Activated CD8-positive, alpha-beta memory T cell treated with anti-CD3 and anti-CD28 coated beads, Interleukin-2, amount 10 ng/mL, durations not matched to agents 7 days and 5 days (primary cell): ENCODE measurements at regions not wholly inside any gene's neighbourhood (a gene's known extent, or its start where the extent isn't known, plus 50 kb on each side); places are given as distances from the start of the nearest gene placed in this dataset.

Experiments
- ATAC-seq: fragments of 150-1000 bp; cut with Tn5 transposase; one replicate; pipeline ENCODE4 v1.10.0; 2021; ENCODE audit warnings: moderate library complexity
- CTCF ChIA-PET: fragments of 350-600 bp; sonication (Branson Sonifier 250); formaldehyde crosslinking; loops from one replicate; lab custom pipeline; 2021; ENCODE audit warnings: antibody characterized with exemption; lab: Charles Lee
- DNase-seq: peaks from one replicate; pipeline ENCODE4 v3.0.0-alpha.2; 2020
- H3K27ac Mint-ChIP-seq: one replicate; pipeline ENCODE4 v1.8.0; 2021; ENCODE audit warnings: mild to moderate bottlenecking, mixed read lengths
- H3K27me3 Mint-ChIP-seq: one replicate; pipeline ENCODE4 v1.8.0; 2021; ENCODE audit warnings: mixed read lengths
- H3K36me3 Mint-ChIP-seq: one replicate; pipeline ENCODE4 v1.8.0; 2021; ENCODE audit warnings: mild to moderate bottlenecking, mixed read lengths
- H3K4me1 Mint-ChIP-seq: one replicate; pipeline ENCODE4 v1.8.0; 2021; ENCODE audit warnings: mixed read lengths
- H3K4me3 Mint-ChIP-seq: one replicate; pipeline ENCODE4 v1.8.0; 2021; ENCODE audit warnings: mild to moderate bottlenecking, moderate library complexity, mixed read lengths
- H3K9me3 Mint-ChIP-seq: one replicate; pipeline ENCODE4 v1.8.0; 2022; ENCODE audit warnings: low read depth, mixed read lengths

DNA sequence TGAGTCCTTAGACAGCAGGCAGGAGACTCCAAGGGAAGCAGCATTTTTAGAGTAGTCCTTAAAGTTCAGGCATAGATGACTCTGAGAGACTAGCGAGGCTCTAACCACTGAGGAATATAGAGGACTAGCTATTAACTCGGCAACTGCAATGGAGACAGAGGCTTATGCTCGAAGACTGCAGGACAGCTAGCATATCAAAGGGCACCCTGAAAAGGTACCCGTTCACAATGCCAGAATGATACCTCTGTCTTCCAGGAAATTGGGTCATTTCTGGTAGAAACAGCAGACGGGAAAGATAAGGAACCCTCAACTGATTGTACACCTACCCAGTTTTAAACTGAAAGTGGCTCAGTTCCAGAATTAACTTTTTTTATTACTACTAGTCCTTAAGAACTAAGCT lies 1204.0 kb upstream of the ZEB2 start:
- H3K27ac Mint-ChIP-seq, result no peak overlapping the region
- H3K36me3 Mint-ChIP-seq, result no peaks in the 10 kb centered on the region
- H3K4me1 Mint-ChIP-seq, result no peaks in the 10 kb centered on the region
- no peaks in the 10 kb centered on the region for H3K27me3 Mint-ChIP-seq
- peaks cover 3% of the 10 kb centered on the region for H3K9me3 Mint-ChIP-seq
- H3K4me3 Mint-ChIP-seq, result no peak overlapping the region
- CTCF ChIA-PET, result no interaction called here
- no peak for DNase-seq
- ATAC-seq, result no peak

DNA sequence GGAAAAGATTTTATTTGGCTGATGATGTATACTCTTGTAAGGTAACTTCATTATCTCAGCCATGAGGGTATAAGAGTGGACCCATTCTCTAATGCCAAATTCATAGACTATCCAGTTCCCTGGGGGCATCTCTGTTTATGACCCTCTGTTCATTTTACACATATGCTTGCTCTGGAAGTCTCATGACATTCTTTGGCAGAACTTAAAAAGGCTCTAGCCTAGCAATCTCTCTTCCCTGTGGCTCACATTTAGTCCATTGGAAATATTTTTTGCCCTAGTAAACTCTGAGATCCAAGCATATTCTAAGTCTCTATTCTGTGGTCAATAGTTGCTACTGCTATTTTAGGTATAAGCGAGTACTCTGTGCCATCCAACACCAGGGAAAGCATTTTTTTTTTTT lies 1201.8 kb upstream of the ZEB2 start:
- Mint-ChIP-seq H3K4me1 (no peaks in the 10 kb centered on the region), H3K36me3 (no peaks in the 10 kb centered on the region), H3K27ac (no peak overlapping the region), H3K9me3 (no peaks in the 10 kb centered on the region), H3K27me3 (no peaks in the 10 kb centered on the region), H3K4me3 (no peak overlapping the region)
- DNase-seq (no peak), ATAC-seq (no peak)
- CTCF ChIA-PET, result no interaction called here

DNA sequence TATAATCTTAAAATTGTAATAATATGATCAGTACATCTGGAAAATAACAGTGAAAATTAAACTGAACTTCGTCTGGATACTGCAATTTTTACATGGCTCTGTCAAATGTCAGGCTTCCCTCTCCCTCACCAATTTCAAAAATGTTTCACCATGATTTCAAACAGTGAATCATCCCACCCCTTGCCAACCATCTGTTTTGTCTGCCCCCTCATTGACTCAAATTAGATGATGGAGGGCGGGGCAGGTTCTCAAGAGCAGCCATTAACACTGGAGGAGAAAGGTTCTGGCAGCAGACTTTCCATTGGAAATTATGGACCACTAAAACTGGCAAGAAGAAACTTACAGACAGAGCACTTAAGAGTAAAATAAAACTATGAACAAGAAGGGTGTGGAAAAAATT lies 1195.7 kb upstream of the ZEB2 start:
- no peaks in the 10 kb centered on the region for H3K9me3 Mint-ChIP-seq
- no peaks in the 10 kb centered on the region for H3K27me3 Mint-ChIP-seq
- no peaks in the 10 kb centered on the region for H3K4me1 Mint-ChIP-seq
- H3K4me3 Mint-ChIP-seq, result no peak overlapping the region
- H3K36me3 Mint-ChIP-seq, result no peaks in the 10 kb centered on the region
- CTCF ChIA-PET, result no interaction called here
- no peak overlapping the region for H3K27ac Mint-ChIP-seq
- ATAC-seq (no peak), DNase-seq (no peak)

DNA sequence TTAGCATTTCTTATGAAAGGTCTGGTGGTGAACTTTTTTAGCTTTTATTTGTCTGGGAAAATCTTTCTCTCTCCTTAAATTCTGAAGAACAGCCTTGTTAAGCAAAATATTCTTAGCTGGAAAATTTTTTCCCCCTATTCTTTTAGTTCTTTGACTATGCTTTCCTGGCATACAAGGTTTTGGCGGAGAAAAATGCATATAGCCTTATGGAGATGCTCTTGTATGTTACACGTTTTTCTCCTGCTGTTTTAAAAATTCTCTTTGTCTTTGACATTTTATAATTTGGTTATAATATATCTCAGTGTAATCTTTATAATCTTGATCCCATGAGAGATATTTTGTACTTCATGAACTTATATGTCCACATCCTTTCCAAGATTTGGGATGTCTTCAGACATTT lies 1190.4 kb upstream of the ZEB2 start:
- ATAC-seq (no peak), DNase-seq (no peak)
- no peaks in the 10 kb centered on the region for H3K36me3 Mint-ChIP-seq
- CTCF ChIA-PET, result no interaction called here
- H3K27ac Mint-ChIP-seq, result no peak overlapping the region
- H3K4me1 Mint-ChIP-seq, result no peaks in the 10 kb centered on the region
- no peak overlapping the region for H3K4me3 Mint-ChIP-seq
- no peaks in the 10 kb centered on the region for H3K9me3 Mint-ChIP-seq
- H3K27me3 Mint-ChIP-seq, result no peaks in the 10 kb centered on the region

DNA sequence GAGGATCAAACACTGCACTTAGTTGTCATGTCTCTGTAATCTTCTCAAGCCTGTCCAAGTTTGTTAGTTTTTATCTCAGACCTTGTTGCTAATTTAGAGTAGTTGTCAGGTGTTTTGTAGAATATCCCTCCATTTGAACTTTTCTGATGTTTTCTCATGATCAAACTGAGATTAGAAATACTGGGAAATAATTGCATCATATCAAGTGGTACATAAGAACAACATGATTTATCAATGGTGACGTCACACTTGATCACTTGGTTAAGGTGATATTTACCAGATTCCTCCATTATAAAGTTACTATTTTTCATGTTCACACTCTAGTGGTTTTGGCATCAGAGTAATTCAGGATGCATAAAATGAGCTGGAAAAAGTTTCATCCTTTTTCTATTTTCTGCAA lies 1182.4 kb upstream of the ZEB2 start:
- no peaks in the 10 kb centered on the region for H3K9me3 Mint-ChIP-seq
- DNase-seq, result no peak
- CTCF ChIA-PET, result no interaction called here
- H3K27ac Mint-ChIP-seq, result no peak overlapping the region
- H3K4me3 Mint-ChIP-seq, result no peak overlapping the region
- H3K27me3 Mint-ChIP-seq, result no peaks in the 10 kb centered on the region
- no peak for ATAC-seq
- no peaks in the 10 kb centered on the region for H3K36me3 Mint-ChIP-seq
- H3K4me1 Mint-ChIP-seq, result no peaks in the 10 kb centered on the region

DNA sequence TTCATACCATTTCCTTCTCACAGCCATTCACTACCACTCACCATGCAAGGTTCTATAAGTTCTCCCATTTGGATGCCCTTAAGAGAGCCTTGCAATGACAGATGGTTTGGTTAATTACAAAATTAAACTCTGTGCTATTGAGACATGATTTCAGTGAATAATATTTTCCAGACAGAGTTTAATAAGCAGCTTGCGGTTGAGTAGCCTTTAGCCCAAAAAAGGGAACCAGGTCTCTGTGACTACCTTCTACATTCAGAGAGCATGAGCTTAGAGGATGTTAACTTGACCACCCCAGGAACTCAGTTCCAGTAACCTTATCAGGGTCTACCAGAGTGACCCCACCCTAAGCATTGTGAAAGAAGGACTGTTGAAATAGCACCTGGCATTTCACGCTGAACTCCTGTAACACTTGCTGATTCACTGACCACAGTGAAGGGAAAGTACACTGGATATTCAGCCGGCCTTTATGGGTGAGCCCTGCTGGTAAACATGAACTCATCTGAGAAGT lies 1173.1 kb upstream of the ZEB2 start:
- ATAC-seq (no peak), DNase-seq (no peak)
- H3K4me3 Mint-ChIP-seq, result no peak overlapping the region
- no peak overlapping the region for H3K27ac Mint-ChIP-seq
- CTCF ChIA-PET, result no interaction called here
- no peaks in the 10 kb centered on the region for H3K27me3 Mint-ChIP-seq
- H3K9me3 Mint-ChIP-seq, result no peaks in the 10 kb centered on the region
- H3K4me1 Mint-ChIP-seq, result no peaks in the 10 kb centered on the region
- no peaks in the 10 kb centered on the region for H3K36me3 Mint-ChIP-seq

DNA sequence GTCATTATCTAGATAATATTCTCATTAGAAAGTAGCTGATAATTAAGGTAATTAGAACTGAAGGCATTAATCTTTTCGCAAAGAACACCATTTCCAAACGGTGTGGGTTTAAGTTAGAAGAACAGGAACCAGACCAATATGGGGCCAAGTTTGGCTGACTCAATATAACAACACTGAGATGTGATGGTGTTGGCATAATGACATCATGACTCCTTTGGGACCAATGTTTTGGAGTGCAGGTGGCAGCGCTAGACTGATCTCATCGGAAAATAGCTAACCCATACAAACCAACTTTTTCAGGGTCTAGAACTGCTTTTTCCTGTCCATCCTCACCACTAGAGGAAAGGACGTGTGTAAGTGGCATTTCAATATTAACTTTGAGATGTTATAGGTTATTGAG lies 1171.7 kb upstream of the ZEB2 start:
- no peak for ATAC-seq
- CTCF ChIA-PET, result no interaction called here
- no peak overlapping the region for H3K4me3 Mint-ChIP-seq
- H3K4me1 Mint-ChIP-seq, result no peaks in the 10 kb centered on the region
- H3K36me3 Mint-ChIP-seq, result no peaks in the 10 kb centered on the region
- no peak overlapping the region for H3K27ac Mint-ChIP-seq
- H3K27me3 Mint-ChIP-seq, result no peaks in the 10 kb centered on the region
- no peak for DNase-seq
- H3K9me3 Mint-ChIP-seq, result no peaks in the 10 kb centered on the region

DNA sequence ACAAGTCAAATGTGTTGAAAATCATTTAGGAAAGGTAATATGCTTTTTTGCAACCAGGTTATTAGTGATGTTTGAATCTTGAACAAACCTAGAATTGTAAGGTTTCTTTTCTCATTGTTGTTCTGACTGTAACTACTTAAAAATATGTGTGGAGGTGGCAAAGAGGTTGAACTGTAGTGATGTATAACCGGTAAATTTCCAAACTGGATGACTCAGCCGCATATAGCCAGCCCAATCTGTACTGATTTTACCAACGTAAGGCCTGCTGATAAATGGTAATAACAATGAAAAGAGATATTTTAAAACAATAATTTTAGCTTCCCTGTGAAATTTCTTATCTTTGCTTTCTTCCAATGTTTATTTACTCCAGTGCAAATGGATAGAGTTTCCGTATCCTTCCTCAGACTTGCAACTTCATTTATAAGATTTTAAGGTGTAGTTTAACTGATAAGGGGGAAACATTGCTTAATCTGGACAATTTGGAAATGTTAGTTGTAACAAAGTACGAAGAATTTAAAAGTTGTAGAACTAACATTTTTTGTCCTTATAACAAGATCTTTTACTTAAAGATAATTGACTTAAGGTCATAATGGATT lies 1170.4 kb upstream of the ZEB2 start:
- CTCF ChIA-PET, result no interaction called here
- Mint-ChIP-seq H3K36me3 (no peaks in the 10 kb centered on the region), H3K27ac (no peak overlapping the region), H3K9me3 (no peaks in the 10 kb centered on the region), H3K27me3 (no peaks in the 10 kb centered on the region), H3K4me3 (no peak overlapping the region), H3K4me1 (no peaks in the 10 kb centered on the region)
- DNase-seq, result no peak
- ATAC-seq, result no peak

DNA sequence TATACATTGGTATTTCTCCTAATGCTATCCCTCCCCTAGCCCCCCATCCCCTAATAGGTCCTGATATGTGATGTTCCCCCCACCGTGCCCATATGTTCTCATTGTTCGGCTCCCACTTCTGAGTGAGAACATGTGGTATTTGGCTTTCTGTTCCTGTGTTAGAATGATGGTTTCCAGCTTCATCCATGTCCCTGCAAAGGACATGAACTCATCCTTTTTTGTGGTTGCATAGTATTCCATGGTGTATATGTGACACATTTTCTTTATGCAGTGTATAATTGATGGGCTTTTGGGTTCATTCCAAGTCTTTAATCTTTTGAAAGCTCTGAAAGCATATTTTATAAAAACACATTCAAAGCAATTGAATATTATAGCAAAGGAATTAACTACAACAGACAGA lies 1169.4 kb upstream of the ZEB2 start:
- Mint-ChIP-seq H3K27me3 (no peaks in the 10 kb centered on the region), H3K4me3 (no peak overlapping the region), H3K36me3 (no peaks in the 10 kb centered on the region), H3K9me3 (no peaks in the 10 kb centered on the region), H3K4me1 (no peaks in the 10 kb centered on the region), H3K27ac (no peak overlapping the region)
- DNase-seq (no peak), ATAC-seq (no peak)
- CTCF ChIA-PET, result no interaction called here

DNA sequence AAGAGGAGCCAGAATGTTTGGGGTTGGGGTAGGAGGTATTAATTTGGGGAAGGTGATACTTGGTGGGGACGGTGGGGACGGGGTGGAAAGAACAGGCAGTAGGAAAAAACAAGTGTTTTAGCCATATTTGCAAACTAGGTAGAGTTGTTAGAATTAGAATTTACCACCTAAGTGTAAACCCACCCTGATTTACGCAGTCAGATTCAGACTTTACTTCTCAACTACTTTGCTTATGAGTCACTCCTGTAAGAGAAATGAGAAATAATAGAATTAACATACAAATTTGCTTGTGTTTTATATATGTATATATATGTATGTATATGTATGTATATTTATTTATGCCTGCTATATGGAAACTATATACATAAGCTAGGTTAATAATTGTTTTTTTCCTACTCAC lies 1168.2 kb upstream of the ZEB2 start:
- H3K9me3 Mint-ChIP-seq, result no peaks in the 10 kb centered on the region
- no peaks in the 10 kb centered on the region for H3K27me3 Mint-ChIP-seq
- no peak overlapping the region for H3K4me3 Mint-ChIP-seq
- no peaks in the 10 kb centered on the region for H3K36me3 Mint-ChIP-seq
- no peak for ATAC-seq
- CTCF ChIA-PET, result no interaction called here
- no peak for DNase-seq
- H3K4me1 Mint-ChIP-seq, result no peaks in the 10 kb centered on the region
- no peak overlapping the region for H3K27ac Mint-ChIP-seq

DNA sequence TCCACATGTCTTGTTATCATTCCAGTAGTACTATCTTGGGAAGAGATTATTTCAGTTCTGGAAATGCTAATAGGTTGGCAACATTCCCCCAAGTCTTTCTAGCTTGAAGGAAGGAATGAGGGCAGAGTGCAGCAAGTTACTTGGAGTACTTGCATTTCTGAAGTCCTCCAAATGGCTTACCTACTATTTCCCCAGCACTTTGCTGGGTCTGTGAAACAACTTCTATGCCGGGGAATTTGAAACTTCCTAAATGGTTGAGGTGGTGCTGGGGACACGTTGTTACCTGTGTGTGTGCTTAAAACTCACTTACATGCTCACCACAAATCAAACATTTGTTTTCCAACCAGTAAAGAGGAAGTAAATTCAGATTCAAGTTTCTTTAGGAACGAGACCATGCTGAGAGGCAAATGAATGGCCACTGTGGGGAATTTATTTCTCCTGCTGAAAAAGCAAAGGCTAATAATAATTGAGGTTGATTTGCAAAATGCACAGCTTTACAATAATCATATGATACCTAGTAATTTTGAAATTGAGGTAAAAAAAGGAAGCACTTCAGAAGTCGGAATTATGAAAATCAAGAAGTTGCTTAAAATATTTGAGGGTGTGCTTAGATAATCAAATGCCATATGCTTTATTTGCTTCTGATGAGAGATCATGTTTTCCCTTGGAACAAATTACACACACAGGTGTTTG lies 1167.7 kb upstream of the ZEB2 start:
- no peaks in the 10 kb centered on the region for H3K4me1 Mint-ChIP-seq
- CTCF ChIA-PET, result no interaction called here
- H3K36me3 Mint-ChIP-seq, result no peaks in the 10 kb centered on the region
- H3K9me3 Mint-ChIP-seq, result no peaks in the 10 kb centered on the region
- DNase-seq, result no peak
- H3K27me3 Mint-ChIP-seq, result no peaks in the 10 kb centered on the region
- H3K4me3 Mint-ChIP-seq, result no peak overlapping the region
- no peak overlapping the region for H3K27ac Mint-ChIP-seq
- no peak for ATAC-seq

DNA sequence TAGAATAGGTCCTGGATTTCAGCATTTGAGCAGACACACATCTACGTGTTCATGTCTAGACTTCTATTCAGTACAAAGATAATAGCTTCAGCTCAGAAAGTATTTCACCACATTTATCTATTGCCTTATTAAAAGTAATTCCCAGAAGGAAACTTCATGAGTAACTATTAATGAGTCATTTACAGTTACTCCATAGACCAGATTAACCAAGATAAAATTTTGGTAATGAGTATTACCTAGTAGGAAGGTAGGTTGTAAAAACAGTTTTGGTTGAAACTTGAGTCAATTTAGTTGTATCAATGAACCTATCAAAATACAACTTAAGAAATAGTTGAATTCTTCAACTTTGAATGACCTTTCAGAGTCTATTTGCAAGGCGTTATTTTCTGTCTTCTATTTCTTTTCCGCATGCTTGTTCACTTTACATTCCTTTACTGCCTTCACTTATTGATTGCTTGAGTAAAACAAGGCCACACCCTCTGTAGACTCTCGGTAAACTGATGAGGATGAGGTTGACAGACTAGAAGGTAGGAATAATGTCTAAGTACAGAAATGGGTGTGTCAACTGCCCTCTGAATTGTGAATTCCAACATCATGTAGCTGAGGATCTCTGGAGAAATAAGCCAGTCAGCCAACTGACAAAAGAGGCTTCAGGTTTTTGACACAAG lies 1165.6 kb upstream of the ZEB2 start:
- no peaks in the 10 kb centered on the region for H3K4me1 Mint-ChIP-seq
- CTCF ChIA-PET, result no interaction called here
- no peak overlapping the region for H3K4me3 Mint-ChIP-seq
- no peaks in the 10 kb centered on the region for H3K36me3 Mint-ChIP-seq
- ATAC-seq (no peak), DNase-seq (no peak)
- no peaks in the 10 kb centered on the region for H3K9me3 Mint-ChIP-seq
- no peaks in the 10 kb centered on the region for H3K27me3 Mint-ChIP-seq
- no peak overlapping the region for H3K27ac Mint-ChIP-seq

DNA sequence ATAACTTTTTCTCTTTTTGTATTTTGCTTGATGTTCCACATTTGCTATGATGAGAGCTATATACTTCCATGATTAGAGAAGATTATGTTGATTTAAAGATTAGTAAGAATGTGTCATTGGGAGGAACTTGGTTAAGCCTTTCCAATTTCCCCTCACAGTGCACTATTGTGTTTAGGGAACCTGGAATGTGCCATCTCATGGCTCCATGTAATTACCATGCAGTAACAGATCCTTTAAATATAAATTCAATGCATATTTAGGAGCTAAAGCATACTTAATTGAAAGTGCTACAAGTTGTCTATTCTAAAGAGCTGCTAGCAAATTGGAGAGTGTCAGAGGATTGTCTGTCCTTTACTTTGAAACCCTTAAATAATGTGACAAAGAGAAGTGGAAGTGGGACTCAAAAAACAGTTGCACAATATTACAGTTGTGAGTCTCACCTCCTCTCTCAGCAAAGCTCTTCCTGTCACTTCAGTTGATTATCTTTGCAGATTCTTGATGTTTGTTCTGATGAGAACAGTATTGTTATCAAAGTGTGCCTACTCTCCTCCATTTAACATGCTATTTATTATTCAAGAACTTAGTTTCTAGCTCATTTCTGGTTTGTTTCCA lies 1162.7 kb upstream of the ZEB2 start:
- ATAC-seq (no peak), DNase-seq (no peak)
- no peaks in the 10 kb centered on the region for H3K4me1 Mint-ChIP-seq

DNA sequence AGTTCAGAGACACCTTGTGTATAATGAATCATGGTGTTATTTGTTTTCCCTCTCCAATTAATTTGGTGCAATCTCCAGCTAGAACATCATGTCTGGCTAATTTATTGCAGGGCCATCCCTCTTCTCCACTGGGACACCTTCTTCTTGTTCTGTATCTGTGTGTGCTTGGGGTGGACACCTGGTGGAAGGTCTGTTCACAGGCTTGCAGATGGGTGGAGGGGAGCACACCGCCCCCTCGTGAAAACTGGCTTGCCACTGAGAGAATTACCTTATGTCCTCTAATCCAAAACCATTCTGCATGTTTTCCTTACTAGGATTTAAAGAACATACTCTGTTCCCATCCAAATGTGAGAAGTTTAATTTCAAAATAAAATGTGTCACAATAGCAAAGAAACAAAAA lies 1160.4 kb upstream of the ZEB2 start:
- H3K4me3 Mint-ChIP-seq, result no peak overlapping the region
- no peak overlapping the region for H3K27ac Mint-ChIP-seq
- DNase-seq (no peak), ATAC-seq (no peak)
- CTCF ChIA-PET, result no interaction called here
- no peaks in the 10 kb centered on the region for H3K36me3 Mint-ChIP-seq
- no peaks in the 10 kb centered on the region for H3K27me3 Mint-ChIP-seq
- H3K9me3 Mint-ChIP-seq, result no peaks in the 10 kb centered on the region
- H3K4me1 Mint-ChIP-seq, result no peaks in the 10 kb centered on the region

More for the DNA sequence above, 1162.7 kb upstream of the ZEB2 start:
- no peaks in the 10 kb centered on the region for H3K36me3 Mint-ChIP-seq
- H3K9me3 Mint-ChIP-seq, result no peaks in the 10 kb centered on the region
- CTCF ChIA-PET, result no interaction called here
- no peak overlapping the region for H3K27ac Mint-ChIP-seq
- no peak overlapping the region for H3K4me3 Mint-ChIP-seq
- no peaks in the 10 kb centered on the region for H3K27me3 Mint-ChIP-seq
